ENCODE measurements at regions not wholly inside any gene's neighbourhood (a gene's known extent, or its start where the extent isn't known, plus 50 kb on each side); places are given as distances from the start of the nearest gene placed in this dataset.
"Not testable (repeated sequence)": the region's sequence is repeated elsewhere in the genome, so short reads cannot be mapped to it uniquely, and the experiment has no call there.

GRCh38 chr14:29391231-29391630 is 536.4 kb downstream of the PRKD1 start:
- Mint-ChIP-seq H3K27me3 (no peaks in the 10 kb centered on the region), H3K4me1 (no peaks in the 10 kb centered on the region), H3K4me3 (no peak overlapping the region), H3K9me3 (no peaks in the 10 kb centered on the region), H3K27ac (no peak overlapping the region), H3K36me3 (ENCODE audit: low read depth) (no peaks in the 10 kb centered on the region)
- ChIA-PET POLR2A (no interaction called here), CTCF (no interaction called here)
- intact Hi-C loops (cut with micrococcal nuclease), result no loop called here
- DNase-seq, result no peak
- TF ChIP-seq CTCF (IDR thresholded peaks at IDR 0.05), result no peak
- no peak for ATAC-seq (ENCODE audit: low read depth)

GRCh38 chr14:29391801-29392200 is 535.8 kb downstream of the PRKD1 start:
- intact Hi-C loops (cut with micrococcal nuclease), result no loop called here
- no peaks in the 10 kb centered on the region for H3K9me3 Mint-ChIP-seq
- DNase-seq, result no peak
- no peaks in the 10 kb centered on the region for H3K36me3 Mint-ChIP-seq (ENCODE audit: low read depth)
- H3K4me3 Mint-ChIP-seq, result no peak overlapping the region
- H3K4me1 Mint-ChIP-seq, result no peaks in the 10 kb centered on the region
- CTCF ChIA-PET, result no interaction called here
- H3K27ac Mint-ChIP-seq, result no peak overlapping the region
- no peak for TF ChIP-seq CTCF (IDR thresholded peaks at IDR 0.05)
- ATAC-seq (ENCODE audit: low read depth), result no peak
- POLR2A ChIA-PET, result no interaction called here
- H3K27me3 Mint-ChIP-seq, result no peaks in the 10 kb centered on the region

- ChIA-PET CTCF (no interaction called here), POLR2A (no interaction called here)
- no peak overlapping the region for H3K4me3 Mint-ChIP-seq
- no peak for TF ChIP-seq CTCF (IDR thresholded peaks at IDR 0.05)
- intact Hi-C loops (cut with micrococcal nuclease), result no loop called here
- H3K27ac Mint-ChIP-seq, result no peak overlapping the region
- no peaks in the 10 kb centered on the region for H3K4me1 Mint-ChIP-seq
- no peaks in the 10 kb centered on the region for H3K9me3 Mint-ChIP-seq
- DNase-seq, result no peak
- ATAC-seq (ENCODE audit: low read depth), result no peak
- H3K36me3 Mint-ChIP-seq (ENCODE audit: low read depth), result no peaks in the 10 kb centered on the region
- no peaks in the 10 kb centered on the region for H3K27me3 Mint-ChIP-seq
These were observed 535.4 kb downstream of the PRKD1 start for GRCh38 chr14:29392287-29392686.

- intact Hi-C loops (cut with micrococcal nuclease), result no loop called here
- DNase-seq (no peak), ATAC-seq (ENCODE audit: low read depth) (no peak)
- no peak for TF ChIP-seq CTCF (IDR thresholded peaks at IDR 0.05)
- Mint-ChIP-seq H3K4me1 (no peaks in the 10 kb centered on the region), H3K27ac (no peak overlapping the region), H3K36me3 (ENCODE audit: low read depth) (no peaks in the 10 kb centered on the region), H3K27me3 (no peaks in the 10 kb centered on the region), H3K4me3 (no peak overlapping the region), H3K9me3 (peaks cover 4% of the 10 kb centered on the region)
- POLR2A ChIA-PET, result no interaction called here
- CTCF ChIA-PET, result no interaction called here
These were observed 524.6 kb downstream of the PRKD1 start for GRCh38 chr14:29403091-29403490.

GRCh38 chr14:29410581-29410980 is 517.1 kb downstream of the PRKD1 start:
- H3K4me3 Mint-ChIP-seq, result no peak overlapping the region
- no peak for DNase-seq
- ChIA-PET POLR2A (no interaction called here), CTCF (no interaction called here)
- H3K9me3 Mint-ChIP-seq, result peaks cover 14% of the 10 kb centered on the region
- intact Hi-C loops (cut with micrococcal nuclease), result no loop called here
- no peaks in the 10 kb centered on the region for H3K36me3 Mint-ChIP-seq (ENCODE audit: low read depth)
- H3K4me1 Mint-ChIP-seq, result no peaks in the 10 kb centered on the region
- TF ChIP-seq CTCF (IDR thresholded peaks at IDR 0.05), result no peak
- no peaks in the 10 kb centered on the region for H3K27me3 Mint-ChIP-seq
- no peak for ATAC-seq (ENCODE audit: low read depth)
- no peak overlapping the region for H3K27ac Mint-ChIP-seq

GRCh38 chr14:29414931-29415330 is 512.7 kb downstream of the PRKD1 start:
- CTCF ChIA-PET; H3K4me3 Mint-ChIP-seq; H3K36me3 Mint-ChIP-seq (ENCODE audit: low read depth); DNase-seq; H3K27me3 Mint-ChIP-seq; ATAC-seq (ENCODE audit: low read depth); intact Hi-C loops (cut with micrococcal nuclease); H3K9me3 Mint-ChIP-seq; H3K4me1 Mint-ChIP-seq; POLR2A ChIA-PET; H3K27ac Mint-ChIP-seq: not testable (repeated sequence)

Measured in activated B cell treated with CpG ODN at 0.5 μM for 24 hours (primary cell).